ENCODE measurements at regions not wholly inside any gene's neighbourhood (a gene's known extent, or its start where the extent isn't known, plus 50 kb on each side); places are given as distances from the start of the nearest gene placed in this dataset.

GRCh38 chr16:51085271-51085670, 65.8 kb downstream of the SALL1 start:
- no peak for DNase-seq

DNA sequence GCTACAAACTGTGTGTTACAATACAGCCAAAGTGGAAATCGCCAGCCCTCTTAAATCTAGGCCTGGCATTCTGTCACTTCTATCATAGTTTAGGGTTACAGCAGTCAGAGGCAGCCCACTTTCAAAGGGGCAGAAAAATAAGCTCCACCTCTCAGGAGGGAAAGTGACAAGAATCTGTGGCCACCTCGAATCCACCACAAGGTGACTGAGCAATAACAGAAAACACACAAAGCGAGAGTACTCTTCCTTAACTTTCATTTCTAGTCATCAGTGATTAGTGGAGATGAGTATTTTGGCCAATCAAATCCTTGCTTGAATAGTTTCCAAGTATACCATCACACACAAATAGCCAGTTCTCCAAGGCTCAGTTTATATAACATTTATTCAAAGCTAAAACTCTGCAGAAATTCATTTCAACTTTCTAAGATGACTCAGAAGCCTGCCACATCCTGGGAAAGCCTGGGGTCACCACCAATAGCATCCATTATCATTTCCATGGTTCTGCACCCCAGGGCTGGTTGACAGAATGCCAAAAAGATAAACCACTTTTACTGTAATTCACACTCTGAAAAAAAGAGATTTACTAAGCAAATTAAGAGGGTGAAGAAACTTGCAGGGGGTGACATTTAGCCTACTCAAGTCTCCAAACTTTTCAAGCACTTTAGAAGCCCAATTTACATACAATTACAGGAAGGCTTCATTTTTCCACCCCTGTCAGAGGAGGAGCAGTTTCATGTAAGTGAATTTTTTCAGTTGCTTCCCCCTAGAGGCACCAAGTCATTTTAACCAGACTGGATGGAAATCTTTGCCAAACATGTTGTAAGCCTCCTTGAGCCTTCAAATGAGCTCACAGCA, 66.8 kb downstream of the SALL1 start:
- DNase-seq = no peak

DNA sequence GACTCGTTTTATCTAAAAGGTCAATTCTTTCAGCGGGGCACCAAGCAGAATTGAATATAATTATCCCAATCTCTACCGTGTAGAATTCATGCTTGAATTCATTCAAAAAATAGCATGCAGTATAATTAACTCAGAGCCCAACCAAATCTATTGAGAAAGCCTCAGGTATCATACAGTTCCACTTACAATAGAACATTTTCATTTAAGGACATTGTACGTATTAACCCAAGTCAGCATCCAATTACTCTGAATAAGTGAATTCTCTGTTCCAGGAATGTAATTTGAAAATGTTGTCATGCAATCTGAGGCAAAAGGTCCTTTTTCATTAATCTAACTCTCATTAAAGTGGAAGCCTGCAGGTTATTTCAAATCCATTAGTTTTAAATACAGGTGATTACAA, 78.5 kb downstream of the SALL1 start:
- no peak for DNase-seq

DNA sequence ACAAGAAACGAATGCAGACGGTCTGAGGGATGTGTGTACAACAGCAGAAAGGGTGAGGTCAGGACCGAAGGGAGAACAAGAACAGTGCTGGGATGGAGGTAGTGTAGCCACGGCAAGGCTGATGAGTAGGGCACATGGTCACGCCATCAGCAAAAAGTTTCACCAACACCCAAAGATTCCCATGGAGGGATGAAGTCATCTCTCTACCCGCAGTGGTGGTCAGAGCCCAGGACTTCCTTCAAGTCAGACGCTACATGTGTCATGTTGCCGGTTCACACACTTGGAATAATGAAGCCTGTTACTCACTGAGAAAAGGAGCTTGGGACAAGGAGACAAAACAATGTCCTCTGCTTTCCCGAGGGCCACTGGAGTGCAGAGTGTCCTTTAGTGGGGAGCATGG, 79.7 kb downstream of the SALL1 start:
- DNase-seq = no peak

- DNase-seq = no peak
Measured at GRCh38 chr16:51067352-51067751, 83.7 kb downstream of the SALL1 start.

GRCh38 chr16:51062039-51062438, 89.0 kb downstream of the SALL1 start:
- DNase-seq = no peak

DNA sequence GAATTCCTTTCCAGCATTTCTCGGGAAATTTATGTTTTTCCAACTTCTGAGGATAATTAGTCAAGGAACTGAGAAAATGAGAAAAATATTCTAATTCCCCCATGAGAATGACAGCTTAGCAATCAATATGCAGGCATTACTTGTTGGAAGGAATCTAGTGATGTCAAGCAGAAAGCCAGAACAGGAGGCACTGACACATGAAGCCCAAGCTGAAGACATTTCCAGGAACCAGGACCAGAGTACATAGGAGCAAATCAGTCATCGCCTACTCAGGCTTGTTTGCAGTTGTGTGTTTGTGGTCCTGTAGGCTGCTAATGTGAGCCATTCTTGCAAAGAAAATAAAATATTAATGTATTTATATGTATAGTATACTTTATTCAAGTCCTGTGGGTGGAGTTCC, 89.7 kb downstream of the SALL1 start:
- DNase-seq = no peak

DNA sequence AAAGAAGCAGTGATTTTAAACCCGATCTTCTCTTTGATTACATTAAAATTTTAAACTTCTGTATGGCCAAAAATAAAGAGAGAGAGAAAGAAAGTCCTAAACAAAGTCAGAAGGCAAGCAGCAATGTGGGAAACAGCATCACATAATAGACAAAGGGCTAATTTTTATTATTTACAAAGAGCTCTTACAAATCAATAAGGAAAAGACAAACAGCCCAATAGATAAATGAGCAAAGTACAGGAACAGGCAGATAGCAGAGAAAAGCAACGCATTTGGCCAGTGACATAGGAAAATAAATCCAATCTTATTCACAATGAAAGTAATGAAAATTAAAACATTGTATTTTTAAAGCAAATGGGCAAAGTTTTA, 93.1 kb downstream of the SALL1 start:
- no peak for DNase-seq

DNA sequence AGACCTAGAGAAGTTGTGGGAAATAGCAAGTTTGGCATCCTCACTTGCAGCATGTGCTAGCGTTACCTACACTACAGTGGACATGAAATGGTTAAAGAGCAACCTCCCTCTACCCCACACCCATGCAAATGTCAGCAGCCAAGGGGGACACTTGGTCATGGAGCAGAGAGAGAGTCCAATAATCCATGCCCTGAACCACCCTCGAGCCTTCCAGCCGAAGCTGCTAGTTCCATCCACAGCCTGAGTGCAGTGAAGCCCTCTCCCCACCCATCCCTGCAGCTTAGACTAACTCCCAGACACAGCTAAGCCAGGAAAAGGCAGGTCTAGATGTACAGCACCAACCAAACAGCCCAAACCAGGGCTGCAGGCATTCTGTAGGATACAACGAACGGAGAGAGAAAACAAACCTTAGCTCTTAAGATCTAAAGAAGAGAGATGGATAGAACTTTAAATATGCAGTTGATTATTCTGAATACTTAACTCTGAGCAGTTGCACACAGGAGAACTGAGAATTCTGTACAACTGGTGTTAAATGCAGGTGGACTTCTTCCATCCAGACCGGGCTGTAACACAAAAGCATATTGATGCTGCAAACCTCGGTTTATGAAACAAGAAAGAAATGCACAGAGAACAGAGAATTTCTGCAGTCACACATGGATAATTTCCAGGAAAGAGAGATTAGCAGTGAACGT, 93.8 kb downstream of the SALL1 start:
- no peak for DNase-seq

DNA sequence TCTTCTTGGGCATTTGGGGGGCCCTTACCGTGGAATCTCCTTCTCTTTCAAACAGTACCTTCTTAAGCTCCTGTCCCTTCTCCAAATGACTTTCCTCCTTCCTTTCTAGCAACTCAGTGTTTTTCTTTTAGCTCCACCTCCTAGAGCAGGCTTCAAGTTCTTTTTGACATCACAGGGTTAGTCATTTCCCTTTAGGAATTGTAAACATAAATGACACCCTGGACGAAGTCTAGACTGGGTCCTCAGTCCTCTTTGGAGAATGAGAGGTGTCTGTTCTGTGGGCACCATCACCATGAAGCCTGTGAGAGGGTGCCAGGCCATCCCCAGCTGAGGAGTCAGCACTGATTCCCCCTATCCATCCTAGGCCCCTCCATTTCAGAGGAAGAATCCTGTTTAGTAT, 94.7 kb downstream of the SALL1 start:
- no peak for DNase-seq

GRCh38 chr16:51055434-51055833, 95.6 kb downstream of the SALL1 start:
- no peak for DNase-seq

- no peak for DNase-seq
Measured at GRCh38 chr16:51053775-51054174, 97.3 kb downstream of the SALL1 start.

DNA sequence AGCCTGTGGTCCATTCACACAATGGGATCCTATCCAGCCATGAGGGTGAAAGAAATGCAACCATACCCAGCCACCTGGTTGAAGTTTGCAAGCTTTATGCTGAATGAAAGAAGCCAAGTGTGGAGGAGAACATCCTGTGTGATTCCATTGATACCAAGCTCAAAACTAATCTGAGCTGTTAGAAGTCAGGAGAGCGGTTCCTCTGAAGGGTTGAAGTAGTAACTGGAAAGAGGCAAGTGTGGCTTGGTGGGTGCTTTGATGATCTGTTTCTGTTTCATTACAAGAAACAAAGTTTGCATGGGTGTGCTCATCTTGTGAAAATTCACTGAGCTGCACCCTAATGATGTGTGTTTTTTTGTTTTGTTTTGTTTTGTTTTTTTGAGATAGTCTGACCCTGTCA, 99.4 kb downstream of the SALL1 start:
- no peak for DNase-seq

DNA sequence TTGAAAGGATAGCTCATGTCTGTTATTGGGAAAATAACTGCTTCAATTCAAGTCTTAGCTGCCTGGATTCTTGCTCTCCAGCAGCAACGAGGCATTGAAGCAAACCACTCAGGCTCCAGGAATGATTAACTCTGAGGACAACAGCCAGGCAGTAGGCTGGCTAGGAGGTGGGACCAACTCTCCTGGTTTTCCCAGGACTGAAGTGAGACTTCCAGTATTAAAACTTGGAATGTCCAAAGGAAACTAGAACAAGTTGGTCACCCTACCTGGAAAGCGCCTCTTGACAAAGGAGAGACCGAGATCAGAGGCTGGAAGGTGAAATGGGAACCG, 100.7 kb downstream of the SALL1 start:
- no peak for DNase-seq

- no peak for DNase-seq
Measured at GRCh38 chr16:51049678-51050376, 101.2 kb downstream of the SALL1 start.

DNA sequence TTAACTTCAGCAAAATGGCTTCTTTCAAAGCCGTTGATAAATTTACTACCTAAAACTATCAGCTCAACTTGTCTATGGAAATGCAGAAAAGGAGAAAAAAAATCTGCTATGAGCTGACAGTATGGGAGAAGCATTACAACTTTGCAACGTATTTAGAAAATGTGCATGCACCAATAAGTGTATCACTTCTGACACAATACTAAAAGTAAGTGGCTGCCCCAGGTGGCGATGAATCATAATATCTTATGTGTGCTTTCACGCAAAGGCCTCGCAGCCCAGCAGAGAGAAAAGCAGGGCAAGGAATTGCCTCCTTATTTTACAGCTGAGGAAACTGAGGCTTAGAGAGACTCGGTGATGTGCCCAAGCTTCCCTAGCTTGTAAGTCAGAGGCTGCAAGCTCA, 101.8 kb downstream of the SALL1 start:
- no peak for DNase-seq

DNA sequence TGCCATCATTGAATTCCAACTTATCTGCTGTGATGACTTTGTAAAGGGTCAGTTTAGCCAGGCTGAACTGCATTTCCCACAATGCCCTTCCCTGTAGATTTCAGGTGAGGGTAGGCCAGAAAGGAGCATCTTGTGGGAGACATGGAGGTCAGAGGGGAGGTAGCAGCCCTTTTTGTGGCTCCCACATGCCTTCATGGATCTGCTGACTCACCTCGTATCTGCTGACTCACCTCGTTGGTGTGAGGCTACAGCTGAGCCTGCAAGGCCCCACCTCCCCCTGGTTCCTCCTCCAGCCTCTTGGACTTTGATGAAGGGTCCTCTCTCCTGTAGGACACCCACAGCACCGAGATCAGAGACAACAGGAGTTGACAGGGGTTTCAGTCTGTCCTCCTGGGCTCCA, 102.5 kb downstream of the SALL1 start:
- DNase-seq = peak; percentile 11

DNA sequence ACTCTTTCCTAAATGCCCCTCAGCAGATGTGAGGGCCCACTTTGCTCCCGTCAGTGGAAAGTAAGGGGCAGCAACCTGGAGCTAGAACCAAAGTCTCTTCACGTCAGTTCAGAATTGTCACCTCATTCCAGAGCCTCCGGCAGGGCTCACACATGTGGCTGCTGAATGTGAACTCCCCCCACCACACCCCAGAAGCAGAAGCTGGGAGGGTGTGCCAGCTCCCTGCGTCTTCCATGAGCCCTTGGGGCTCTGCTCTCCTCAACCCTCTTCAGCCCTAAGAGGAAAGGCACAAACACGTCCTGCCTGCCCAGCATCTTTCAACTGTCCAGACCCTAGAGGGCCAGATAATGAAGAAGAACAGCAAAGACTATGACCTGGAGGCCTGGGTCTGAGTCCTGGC, 105.3 kb downstream of the SALL1 start:
- DNase-seq = no peak

GRCh38 chr16:51045186-51045585, 105.9 kb downstream of the SALL1 start:
- no peak for DNase-seq

- no peak for DNase-seq
Measured at GRCh38 chr16:51041546-51041945, 109.5 kb downstream of the SALL1 start.

DNA sequence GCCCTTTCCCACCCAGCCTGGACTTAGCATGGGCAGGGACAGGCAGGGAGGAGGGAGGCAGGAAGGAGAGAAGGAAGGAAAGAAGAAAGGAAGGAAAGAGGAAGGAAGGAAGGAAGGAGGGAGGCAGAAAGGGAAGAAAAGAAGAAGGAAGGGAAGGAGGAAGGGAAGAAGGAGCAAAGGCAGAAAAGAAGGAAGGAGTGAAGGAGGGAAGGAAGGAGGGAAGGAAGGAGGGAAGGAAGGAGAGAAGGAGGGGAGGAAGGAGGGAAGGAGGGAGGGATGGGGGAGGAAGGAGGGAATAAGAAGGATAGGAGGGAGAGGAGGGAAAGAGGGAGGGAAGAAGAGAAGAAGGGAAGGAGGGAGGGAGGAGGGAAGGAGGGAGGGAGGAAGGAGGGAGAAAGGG, 110.4 kb downstream of the SALL1 start:
- DNase-seq = no peak

DNA sequence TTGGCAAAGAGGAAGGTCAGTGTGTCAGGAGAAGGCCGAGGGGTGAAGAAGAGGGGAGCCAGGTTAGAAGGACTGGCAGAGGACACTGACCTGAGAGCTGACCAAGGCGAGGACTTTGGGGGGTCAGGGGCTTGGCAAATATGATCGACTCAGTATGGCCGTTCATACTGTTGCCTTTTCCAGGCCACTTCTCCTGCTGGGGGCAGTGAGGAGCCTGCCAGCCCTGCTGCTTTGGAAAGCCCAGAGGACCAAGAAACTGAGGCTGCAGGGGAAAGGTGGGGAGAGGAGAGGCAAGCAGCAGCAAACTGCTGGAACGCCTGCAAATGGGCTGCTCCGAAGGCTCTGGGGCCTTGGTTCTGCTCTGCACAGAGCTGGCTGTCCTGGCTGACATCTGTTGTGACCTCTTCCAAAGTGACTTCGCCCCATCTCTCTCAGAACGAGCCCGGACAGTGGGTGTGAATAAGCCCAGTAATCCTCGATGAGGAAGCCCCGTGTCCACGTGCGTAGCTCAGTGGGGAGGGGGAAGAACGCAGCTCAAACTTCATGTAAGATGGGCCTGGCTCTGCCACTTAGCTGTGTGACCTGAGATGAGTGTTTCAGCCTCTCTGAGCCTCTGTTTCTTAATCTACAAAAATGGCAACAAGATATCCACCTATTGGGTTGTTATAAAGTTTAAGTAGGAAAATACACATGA, 111.3 kb downstream of the SALL1 start:
- DNase-seq = no peak

DNA sequence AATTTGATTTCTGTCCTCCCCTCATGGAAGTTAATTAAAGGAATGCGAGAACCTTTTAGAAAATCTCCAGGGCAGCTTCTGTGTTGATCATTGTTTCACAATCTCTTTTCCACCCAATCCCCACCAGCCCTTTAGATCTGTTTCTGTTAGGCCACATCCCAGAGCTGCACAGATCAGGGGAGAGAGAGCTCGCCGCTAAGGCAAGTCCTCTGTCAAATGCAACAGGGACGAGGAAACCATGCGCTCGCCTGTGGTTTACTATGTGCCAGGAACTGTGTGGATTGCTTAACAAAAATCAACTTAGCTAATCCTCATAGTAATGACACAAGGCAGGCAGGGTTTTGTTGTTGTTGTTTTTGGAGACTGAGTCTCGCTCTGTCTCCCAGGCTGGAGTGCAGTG, 115.4 kb downstream of the SALL1 start:
- DNase-seq = no peak
